Ishikawa (cell line): ENCODE measurements at regions not wholly inside any gene's neighbourhood (a gene's known extent, or its start where the extent isn't known, plus 50 kb on each side); places are given as distances from the start of the nearest gene placed in this dataset.

Experiments
- CEBPB ChIP-seq: IDR thresholded peaks from 2 replicates; pipeline ENCODE4 v1.6.1; 2012
- CREB1 ChIP-seq: IDR thresholded peaks from 2 replicates; pipeline ENCODE4 v1.6.1; 2012; ENCODE audit warnings: low read depth
- EGR1 ChIP-seq: IDR thresholded peaks from 2 replicates; pipeline ENCODE4 v1.6.1; 2012
- EP300 ChIP-seq: IDR thresholded peaks from 2 replicates; pipeline ENCODE4 v1.6.1; 2012; ENCODE audit warnings: borderline replicate concordance
- FOXM1 ChIP-seq: IDR thresholded peaks from 2 replicates; pipeline ENCODE4 v1.6.1; 2012; ENCODE audit warnings: low read depth, borderline replicate concordance
- NFIC ChIP-seq: IDR thresholded peaks from 2 replicates; pipeline ENCODE4 v1.6.1; 2012
- RAD21 ChIP-seq: IDR thresholded peaks from 2 replicates; pipeline ENCODE4 v1.6.1; 2012; ENCODE audit warnings: low read depth
- TAF1 ChIP-seq: IDR thresholded peaks from 2 replicates; pipeline ENCODE4 v1.6.1; 2012; ENCODE audit warnings: low read depth, mild to moderate bottlenecking
- TCF12 ChIP-seq: IDR thresholded peaks from 2 replicates; pipeline ENCODE4 v1.6.1; 2012; ENCODE audit warnings: low read depth
- TEAD4 ChIP-seq: IDR thresholded peaks from 2 replicates; pipeline ENCODE4 v1.6.1; 2012
- YY1 ChIP-seq: IDR thresholded peaks from 2 replicates; pipeline ENCODE4 v1.6.1; 2012; ENCODE audit warnings: low read depth
- ZBTB7A ChIP-seq: IDR thresholded peaks from 2 replicates; pipeline ENCODE4 v1.6.1; 2012; ENCODE audit warnings: low read depth
- TF ChIP-seq, protein P1 (sequence below): IDR thresholded peaks from 2 replicates; pipeline ENCODE4 v1.6.1; 2012
- TF ChIP-seq, protein P2 (sequence below): IDR thresholded peaks from 2 replicates; pipeline ENCODE4 v1.6.1; 2012; ENCODE audit warnings: low read depth, mild to moderate bottlenecking
- TF ChIP-seq, protein P3 (sequence below): IDR thresholded peaks from 2 replicates; pipeline ENCODE4 v1.6.1; 2012

DNA sequence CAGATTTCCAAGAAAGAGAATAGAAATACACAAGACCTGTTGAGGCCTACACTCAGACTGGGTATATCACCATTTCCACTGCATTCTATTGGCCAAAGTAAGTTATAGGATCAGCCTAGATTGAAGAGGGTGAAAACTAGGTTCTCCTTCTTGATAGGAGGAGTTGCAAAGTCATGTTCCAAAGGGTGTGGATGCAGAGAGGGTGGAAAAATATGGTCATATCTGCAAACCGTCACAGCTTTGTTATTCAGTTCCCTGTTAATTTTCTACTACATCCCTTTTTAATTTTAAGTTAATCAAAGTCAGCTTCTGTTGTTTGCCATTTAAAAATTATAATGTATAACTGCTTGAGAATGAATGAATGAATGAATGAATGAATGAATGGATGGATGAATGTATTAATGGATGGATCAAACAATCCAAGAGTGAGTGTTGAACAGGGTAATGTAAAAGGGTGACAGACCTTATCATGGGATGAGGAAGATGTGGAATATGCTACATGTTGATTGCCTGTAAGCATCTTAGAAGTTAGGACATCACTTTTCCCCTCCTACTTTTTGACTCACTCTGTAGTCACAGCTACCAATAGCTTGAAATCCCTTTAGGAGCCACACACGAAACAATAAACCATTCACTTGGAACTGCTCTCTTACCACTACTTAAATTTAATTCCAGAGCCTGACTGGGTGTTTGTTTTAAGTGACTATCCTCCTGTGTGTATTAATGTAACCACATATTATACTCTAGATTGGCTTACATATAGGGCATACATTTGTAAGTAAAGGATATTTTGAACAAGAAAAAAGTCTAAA, 121.5 kb downstream of the CCDC34 start:
- TF ChIP-seq, protein P1, sequence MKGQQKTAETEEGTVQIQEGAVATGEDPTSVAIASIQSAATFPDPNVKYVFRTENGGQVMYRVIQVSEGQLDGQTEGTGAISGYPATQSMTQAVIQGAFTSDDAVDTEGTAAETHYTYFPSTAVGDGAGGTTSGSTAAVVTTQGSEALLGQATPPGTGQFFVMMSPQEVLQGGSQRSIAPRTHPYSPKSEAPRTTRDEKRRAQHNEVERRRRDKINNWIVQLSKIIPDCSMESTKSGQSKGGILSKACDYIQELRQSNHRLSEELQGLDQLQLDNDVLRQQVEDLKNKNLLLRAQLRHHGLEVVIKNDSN = no peak

DNA sequence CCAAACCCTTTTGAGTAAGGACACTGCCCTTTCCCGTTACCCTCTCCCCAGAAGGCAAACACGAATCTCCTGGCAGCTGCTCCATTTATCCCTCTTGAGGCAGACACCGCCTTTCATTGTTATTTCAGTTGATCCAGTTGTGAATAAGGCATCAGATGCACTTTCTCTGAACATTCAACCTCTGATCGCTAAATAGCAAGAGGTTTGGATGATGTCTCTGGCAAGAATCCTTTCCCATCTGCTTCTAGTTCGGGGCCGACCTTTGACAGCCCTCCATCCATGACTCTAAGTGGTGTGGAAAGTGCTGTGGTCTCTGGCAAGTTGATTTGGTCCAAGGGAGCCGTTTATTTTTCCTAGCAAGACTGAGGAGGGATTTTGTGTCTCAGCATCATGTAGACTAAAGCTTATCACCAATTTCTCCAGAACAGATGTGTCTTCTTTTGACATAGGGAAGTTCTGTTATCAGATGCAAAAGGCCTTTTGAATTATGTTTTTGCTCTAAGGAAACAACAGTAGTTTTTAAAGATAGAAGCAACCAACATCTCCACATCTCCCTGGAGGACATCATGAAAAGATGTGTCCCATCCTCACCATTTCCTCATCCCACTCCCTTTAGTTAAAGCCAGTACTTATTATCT, 123.6 kb downstream of the CCDC34 start:
- TF ChIP-seq, protein P1 = no peak
- no peak for TF ChIP-seq YY1
- no peak for TF ChIP-seq TAF1
- TF ChIP-seq TEAD4 = no peak
- TF ChIP-seq, protein P2, sequence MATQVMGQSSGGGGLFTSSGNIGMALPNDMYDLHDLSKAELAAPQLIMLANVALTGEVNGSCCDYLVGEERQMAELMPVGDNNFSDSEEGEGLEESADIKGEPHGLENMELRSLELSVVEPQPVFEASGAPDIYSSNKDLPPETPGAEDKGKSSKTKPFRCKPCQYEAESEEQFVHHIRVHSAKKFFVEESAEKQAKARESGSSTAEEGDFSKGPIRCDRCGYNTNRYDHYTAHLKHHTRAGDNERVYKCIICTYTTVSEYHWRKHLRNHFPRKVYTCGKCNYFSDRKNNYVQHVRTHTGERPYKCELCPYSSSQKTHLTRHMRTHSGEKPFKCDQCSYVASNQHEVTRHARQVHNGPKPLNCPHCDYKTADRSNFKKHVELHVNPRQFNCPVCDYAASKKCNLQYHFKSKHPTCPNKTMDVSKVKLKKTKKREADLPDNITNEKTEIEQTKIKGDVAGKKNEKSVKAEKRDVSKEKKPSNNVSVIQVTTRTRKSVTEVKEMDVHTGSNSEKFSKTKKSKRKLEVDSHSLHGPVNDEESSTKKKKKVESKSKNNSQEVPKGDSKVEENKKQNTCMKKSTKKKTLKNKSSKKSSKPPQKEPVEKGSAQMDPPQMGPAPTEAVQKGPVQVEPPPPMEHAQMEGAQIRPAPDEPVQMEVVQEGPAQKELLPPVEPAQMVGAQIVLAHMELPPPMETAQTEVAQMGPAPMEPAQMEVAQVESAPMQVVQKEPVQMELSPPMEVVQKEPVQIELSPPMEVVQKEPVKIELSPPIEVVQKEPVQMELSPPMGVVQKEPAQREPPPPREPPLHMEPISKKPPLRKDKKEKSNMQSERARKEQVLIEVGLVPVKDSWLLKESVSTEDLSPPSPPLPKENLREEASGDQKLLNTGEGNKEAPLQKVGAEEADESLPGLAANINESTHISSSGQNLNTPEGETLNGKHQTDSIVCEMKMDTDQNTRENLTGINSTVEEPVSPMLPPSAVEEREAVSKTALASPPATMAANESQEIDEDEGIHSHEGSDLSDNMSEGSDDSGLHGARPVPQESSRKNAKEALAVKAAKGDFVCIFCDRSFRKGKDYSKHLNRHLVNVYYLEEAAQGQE = no peak
- TF ChIP-seq TCF12 = no peak
- no peak for TF ChIP-seq NFIC
- no peak for TF ChIP-seq EGR1
- TF ChIP-seq EP300 = no peak
- no peak for TF ChIP-seq CREB1
- no peak for TF ChIP-seq RAD21
- no peak for TF ChIP-seq FOXM1
- TF ChIP-seq CEBPB = no peak
- TF ChIP-seq, protein P3, sequence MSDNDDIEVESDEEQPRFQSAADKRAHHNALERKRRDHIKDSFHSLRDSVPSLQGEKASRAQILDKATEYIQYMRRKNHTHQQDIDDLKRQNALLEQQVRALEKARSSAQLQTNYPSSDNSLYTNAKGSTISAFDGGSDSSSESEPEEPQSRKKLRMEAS = no peak
- TF ChIP-seq ZBTB7A = no peak

DNA sequence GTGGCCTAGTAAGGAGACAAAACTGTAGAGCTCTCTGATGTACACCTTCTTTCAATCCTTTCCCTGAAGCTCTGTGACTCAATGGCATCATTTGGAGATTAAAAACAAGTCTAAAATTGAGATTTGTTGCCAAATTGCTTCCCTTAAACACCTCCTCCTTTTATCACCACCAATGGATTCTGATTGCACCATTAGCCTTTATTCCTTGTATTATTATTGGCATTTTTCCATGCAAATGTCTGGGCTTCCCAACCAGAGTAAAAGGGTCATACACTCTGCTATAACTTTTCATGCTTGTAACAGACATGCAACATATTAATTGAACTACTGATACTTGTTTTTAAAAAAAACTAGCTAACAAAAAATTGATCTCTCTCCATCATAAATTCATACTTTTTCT, 124.2 kb downstream of the CCDC34 start:
- TF ChIP-seq TAF1 = no peak
- TF ChIP-seq CEBPB = no peak

DNA sequence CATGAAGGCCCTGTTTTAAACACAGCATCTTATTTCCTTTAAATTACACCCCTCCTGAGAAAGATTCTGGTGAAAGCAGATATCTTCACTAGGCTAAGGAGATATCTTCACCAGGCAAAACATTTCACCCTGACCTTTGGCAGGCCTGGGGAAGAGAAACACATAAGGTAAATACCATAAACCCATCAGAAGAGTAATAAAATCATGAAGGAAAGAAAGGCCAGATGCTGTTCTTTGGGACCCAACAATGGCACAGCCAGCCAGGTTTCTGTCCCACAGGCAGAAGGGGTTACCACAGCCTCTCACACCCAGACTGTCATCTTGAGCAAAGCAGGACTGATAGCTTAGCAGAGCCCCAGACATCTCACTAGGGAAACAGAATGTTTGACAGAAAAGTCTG, 125.4 kb downstream of the CCDC34 start:
- TF ChIP-seq CEBPB = no peak
- TF ChIP-seq CREB1 = no peak
- no peak for TF ChIP-seq ZBTB7A
- no peak for TF ChIP-seq YY1
- TF ChIP-seq, protein P1 = no peak
- no peak for TF ChIP-seq TCF12
- TF ChIP-seq RAD21 = no peak
- no peak for TF ChIP-seq FOXM1
- TF ChIP-seq, protein P2 = no peak
- TF ChIP-seq TEAD4 = no peak
- TF ChIP-seq EGR1 = no peak

DNA sequence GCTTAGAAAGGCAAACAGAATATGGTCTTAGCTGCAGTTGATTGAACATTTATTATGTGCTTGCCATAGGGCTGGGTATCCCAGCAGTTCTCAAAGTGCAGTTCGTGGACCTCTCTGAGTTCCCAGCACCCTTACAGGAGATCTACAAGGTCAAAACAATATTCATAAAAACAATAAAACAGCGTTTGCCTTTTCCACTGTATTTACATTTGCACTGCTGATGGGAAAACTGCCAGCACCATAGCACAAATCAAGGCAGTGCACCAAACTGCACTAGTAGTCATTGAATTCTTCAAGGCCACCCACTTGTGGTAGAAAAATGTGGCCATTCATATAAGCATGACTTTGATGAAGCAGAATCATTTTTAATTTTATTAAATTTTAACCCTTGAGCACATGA, 128.1 kb downstream of the CCDC34 start:
- no peak for TF ChIP-seq EGR1
- TF ChIP-seq, protein P1 = no peak
- no peak for TF ChIP-seq TAF1
- TF ChIP-seq CEBPB = no peak
- TF ChIP-seq, protein P2 = no peak
- no peak for TF ChIP-seq FOXM1
- TF ChIP-seq NFIC = no peak
- TF ChIP-seq CREB1 = no peak
- TF ChIP-seq RAD21 = no peak
- TF ChIP-seq ZBTB7A = no peak
- no peak for TF ChIP-seq TEAD4
- TF ChIP-seq, protein P3 = no peak
- no peak for TF ChIP-seq EP300
